ENCODE measurements at regions not wholly inside any gene's neighbourhood (a gene's known extent, or its start where the extent isn't known, plus 50 kb on each side); places are given as distances from the start of the nearest gene placed in this dataset.

DNA sequence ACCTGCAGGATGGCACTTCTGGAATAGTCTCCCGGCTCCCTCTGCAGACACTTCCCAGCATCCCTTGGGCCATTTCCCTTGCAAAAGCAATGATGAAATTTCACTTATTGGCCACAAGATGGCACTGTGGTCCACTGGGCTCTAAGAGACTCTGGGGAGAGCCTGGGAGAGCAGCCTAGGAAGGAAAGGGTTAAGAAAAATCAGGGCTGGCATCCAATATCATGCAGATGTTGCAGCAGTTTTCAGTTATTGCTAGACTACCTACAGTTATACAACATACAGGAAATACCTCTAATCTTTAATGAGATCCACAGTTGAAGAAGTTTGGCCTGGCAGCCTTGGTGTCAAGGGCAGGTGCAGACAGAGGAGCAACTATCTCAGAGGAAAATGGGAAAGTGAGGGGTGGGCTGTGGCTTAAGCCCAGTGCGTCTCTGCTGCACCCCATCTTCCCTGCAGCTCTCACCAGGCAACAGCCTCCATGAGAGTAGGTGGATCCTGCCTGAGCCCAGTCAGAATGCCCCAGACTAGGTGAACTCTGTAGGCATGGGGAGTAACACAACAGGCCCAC lies 100.2 kb upstream of the PRSS58 start:
- ChIA-PET CTCF (no interaction called here), RAD21 (ENCODE audit: low non-redundant PET in 1 of 2, low total read pairs in 2 of 2, uncharacterized antibody in 2 of 2, unreplicated experiment in 2 of 2) (no interaction called here), POLR2A (no interaction called here)
- no peaks in the 10 kb centered on the region for H3K36me3 ChIP-seq (ENCODE audit: control insufficient read depth in 1 of 2, insufficient read depth in 2 of 2, low read length in 2 of 2)
- no peaks in the 10 kb centered on the region for H3K27me3 ChIP-seq (ENCODE audit: insufficient read depth, low read length)
- no peaks in the 10 kb centered on the region for H3K9me3 ChIP-seq (ENCODE audit: control insufficient read depth in 1 of 2, insufficient read depth in 1 of 2, low read depth in 1 of 2, low read length in 2 of 2)
- H3K4me2 ChIP-seq (ENCODE audit: low read length) = peak overlapping the region; percentile 52
- H4K20me1 ChIP-seq (ENCODE audit: insufficient read depth) = no peaks in the 10 kb centered on the region
- H3K27ac ChIP-seq (ENCODE audit: low read depth, low read length) = no peak overlapping the region
- no peaks in the 10 kb centered on the region for H3K9me2 ChIP-seq (ENCODE audit: insufficient read depth)
- BruUV-seq (replicated peaks) = no TSS peak
- peak; percentile 97 for ATAC-seq
- peak overlapping the region; percentile 99 for H2AFZ ChIP-seq (ENCODE audit: low read depth, low read length, poor library complexity, severe bottlenecking)
- peaks cover 2 to 4% of the 10 kb centered on the region in 2 experiments; a peak in 3 of 4 replicates for H3K4me1 ChIP-seq (ENCODE audit: control insufficient read depth in 1 of 2, insufficient read depth in 2 of 2, low read length in 2 of 2)
- H3K4me3 ChIP-seq (replicated peaks in 1 of 2; ENCODE audit: low read depth in 1 of 2, low read length in 2 of 2) = no peak overlapping the region
- TF ChIP-seq YY1 (IDR thresholded peaks at IDR 0.05; ENCODE audit: extremely low read depth, insufficient replicate concordance, low read depth, low read length) (peak; percentile 37), POLR2A (IDR thresholded peaks at IDR 0.05; ENCODE audit: borderline replicate concordance, extremely low read depth, insufficient read depth, insufficient read length) (no peak), POLR2AphosphoS5 (IDR thresholded peaks at IDR 0.05; ENCODE audit: low read depth, low read length) (no peak), CEBPB (IDR thresholded peaks at IDR 0.05; ENCODE audit: low read depth) (peak; percentile 71; the same call in 1 of the 2 replicates), ZBTB33 (IDR thresholded peaks at IDR 0.05; ENCODE audit: extremely low read depth, insufficient replicate concordance, low read length) (no peak), RAD21 (IDR thresholded peaks at IDR 0.05; ENCODE audit: low read depth) (peak; percentile 69), EZH2phosphoT487 (IDR thresholded peaks at IDR 0.05; ENCODE audit: borderline replicate concordance) (no peak)
- TF ChIP-seq, protein P1, sequence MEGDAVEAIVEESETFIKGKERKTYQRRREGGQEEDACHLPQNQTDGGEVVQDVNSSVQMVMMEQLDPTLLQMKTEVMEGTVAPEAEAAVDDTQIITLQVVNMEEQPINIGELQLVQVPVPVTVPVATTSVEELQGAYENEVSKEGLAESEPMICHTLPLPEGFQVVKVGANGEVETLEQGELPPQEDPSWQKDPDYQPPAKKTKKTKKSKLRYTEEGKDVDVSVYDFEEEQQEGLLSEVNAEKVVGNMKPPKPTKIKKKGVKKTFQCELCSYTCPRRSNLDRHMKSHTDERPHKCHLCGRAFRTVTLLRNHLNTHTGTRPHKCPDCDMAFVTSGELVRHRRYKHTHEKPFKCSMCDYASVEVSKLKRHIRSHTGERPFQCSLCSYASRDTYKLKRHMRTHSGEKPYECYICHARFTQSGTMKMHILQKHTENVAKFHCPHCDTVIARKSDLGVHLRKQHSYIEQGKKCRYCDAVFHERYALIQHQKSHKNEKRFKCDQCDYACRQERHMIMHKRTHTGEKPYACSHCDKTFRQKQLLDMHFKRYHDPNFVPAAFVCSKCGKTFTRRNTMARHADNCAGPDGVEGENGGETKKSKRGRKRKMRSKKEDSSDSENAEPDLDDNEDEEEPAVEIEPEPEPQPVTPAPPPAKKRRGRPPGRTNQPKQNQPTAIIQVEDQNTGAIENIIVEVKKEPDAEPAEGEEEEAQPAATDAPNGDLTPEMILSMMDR (IDR thresholded peaks at IDR 0.05 in 2 of 3, conservative IDR thresholded peaks at IDR 0.05 in 1 of 3; ENCODE audit: borderline replicate concordance in 1 of 3, insufficient read depth in 1 of 3, low read depth in 2 of 3, low read length in 2 of 3) = peak; percentile 83 to 87 (median 84)
- H3K79me2 ChIP-seq (ENCODE audit: insufficient read depth, low read length) = no peaks in the 10 kb centered on the region
- H3K9ac ChIP-seq (ENCODE audit: low read length) = 0 out of 2 replicates have a peak overlapping the region, but pooled peaks have one; percentile 13
- DNase-seq (ENCODE audit: low read depth, low spot score) = peak; percentile 73
- intact Hi-C loops (cut with micrococcal nuclease) = no loop called here

Measured in HCT116 (cell line).